SH-SY5Y (cell line): ENCODE measurements at regions not wholly inside any gene's neighbourhood (a gene's known extent, or its start where the extent isn't known, plus 50 kb on each side); places are given as distances from the start of the nearest gene placed in this dataset.

Experiments
- GATA2 ChIP-seq: IDR thresholded peaks from 2 replicates; pipeline ENCODE4 v1.6.1; 2011; ENCODE audit warnings: mild to moderate bottlenecking, low read depth, low read length
- GATA3 ChIP-seq: IDR thresholded peaks from 2 replicates; pipeline ENCODE4 v1.6.1; 2011; ENCODE audit warnings: low read depth, mild to moderate bottlenecking, low read length, moderate library complexity

DNA sequence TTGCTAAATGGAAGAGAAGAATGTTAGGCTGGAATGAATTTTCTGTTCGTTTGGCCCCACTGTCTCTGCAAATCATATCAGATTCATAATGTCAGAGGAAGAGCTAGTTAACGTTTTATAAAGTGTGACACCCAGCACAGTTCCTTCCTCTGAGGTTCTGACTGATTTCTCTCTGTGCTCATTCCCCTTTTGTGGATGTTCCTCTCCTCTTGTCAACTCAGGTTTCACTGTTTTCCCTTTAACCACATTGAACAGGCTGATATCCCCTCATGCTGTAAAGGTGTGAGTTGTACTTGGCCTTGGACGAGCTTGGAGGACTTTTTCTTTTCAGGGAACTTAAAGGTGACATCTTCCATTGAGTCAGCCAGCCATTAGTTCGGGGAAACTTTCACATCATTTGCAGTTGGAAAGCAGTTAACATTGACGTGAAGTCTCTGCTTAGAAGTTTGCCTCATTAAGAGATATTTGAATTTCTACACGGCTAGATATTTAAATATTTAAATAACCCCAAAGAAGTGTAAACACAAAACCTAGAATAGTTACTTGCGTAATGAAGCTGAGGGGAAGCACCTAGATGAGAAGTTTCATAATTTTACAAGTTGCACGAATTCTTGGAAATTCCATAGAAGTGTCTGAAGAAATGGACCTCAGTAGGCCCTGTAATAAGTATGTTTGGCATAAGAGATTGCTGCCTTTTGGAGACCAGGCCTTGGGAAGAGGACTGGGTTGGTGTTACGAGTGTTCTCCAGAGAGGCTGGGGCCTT lies 101.5 kb upstream of the EGR2 start:
- TF ChIP-seq GATA2 (no peak), GATA3 (no peak)
